OCI-LY3 (cell line): ENCODE measurements at regions not wholly inside any gene's neighbourhood (a gene's known extent, or its start where the extent isn't known, plus 50 kb on each side); places are given as distances from the start of the nearest gene placed in this dataset.
"Not testable (repeated sequence)": the region's sequence is repeated elsewhere in the genome, so short reads cannot be mapped to it uniquely, and the experiment has no call there.

ENCODE experiments used
- EZH2phosphoT487 ChIP-seq: fragments of 200-600 bp; shearing (Covaris generic); IDR thresholded peaks from 2 replicates; pipeline ENCODE4 v1.6.1; 2018; ENCODE audit warnings: antibody characterized with exemption, mixed run types, low read depth
- TF ChIP-seq, protein P1 (sequence below): fragments of 200-600, 300-600 bp; sonication (generic); IDR thresholded peaks from 2 replicates; pipeline ENCODE4 v1.5.1; 2014; ENCODE audit warnings: antibody characterized with exemption, low read length, low read depth

DNA sequence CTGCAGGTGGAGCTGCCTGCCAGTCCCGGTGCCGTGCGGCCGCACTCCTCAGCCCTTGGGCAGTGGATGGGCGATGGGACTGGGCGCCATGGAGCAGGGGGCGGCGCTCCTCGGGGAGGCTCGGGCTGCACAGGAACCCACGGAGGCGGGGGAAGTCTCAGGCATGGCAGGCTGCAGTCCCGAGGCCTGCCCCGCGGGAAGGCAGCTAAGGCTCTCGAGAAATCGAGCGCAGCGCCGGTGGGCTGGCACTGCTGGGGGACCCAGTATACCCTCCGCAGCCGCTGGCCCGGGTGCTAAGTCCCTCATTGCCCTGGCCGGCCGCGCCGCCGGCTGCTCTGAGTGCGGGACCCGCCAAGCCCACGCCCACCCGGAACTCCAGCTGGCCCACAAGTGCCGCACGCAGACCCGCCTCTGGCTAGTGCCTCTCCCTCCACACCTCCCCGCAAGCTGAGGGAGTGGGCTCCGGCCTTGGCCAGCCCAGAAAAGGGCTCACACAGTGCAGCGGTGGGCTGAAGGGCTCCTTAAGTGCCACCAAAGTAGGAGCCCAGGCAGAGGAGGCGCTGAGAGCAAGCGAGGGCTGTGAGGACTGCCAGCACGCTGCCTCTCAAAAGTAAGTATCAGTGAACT, 875.8 kb downstream of the LRFN5 start:
- TF ChIP-seq, protein P1, sequence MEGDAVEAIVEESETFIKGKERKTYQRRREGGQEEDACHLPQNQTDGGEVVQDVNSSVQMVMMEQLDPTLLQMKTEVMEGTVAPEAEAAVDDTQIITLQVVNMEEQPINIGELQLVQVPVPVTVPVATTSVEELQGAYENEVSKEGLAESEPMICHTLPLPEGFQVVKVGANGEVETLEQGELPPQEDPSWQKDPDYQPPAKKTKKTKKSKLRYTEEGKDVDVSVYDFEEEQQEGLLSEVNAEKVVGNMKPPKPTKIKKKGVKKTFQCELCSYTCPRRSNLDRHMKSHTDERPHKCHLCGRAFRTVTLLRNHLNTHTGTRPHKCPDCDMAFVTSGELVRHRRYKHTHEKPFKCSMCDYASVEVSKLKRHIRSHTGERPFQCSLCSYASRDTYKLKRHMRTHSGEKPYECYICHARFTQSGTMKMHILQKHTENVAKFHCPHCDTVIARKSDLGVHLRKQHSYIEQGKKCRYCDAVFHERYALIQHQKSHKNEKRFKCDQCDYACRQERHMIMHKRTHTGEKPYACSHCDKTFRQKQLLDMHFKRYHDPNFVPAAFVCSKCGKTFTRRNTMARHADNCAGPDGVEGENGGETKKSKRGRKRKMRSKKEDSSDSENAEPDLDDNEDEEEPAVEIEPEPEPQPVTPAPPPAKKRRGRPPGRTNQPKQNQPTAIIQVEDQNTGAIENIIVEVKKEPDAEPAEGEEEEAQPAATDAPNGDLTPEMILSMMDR, result not testable (repeated sequence)
- not testable (repeated sequence) for TF ChIP-seq EZH2phosphoT487
